Stimulated activated CD8-positive, alpha-beta memory T cell treated with anti-CD3 and anti-CD28 coated beads, Interleukin-7, amount 100 ng/mL, for 4 hours (primary cell): ENCODE measurements at regions not wholly inside any gene's neighbourhood (a gene's known extent, or its start where the extent isn't known, plus 50 kb on each side); places are given as distances from the start of the nearest gene placed in this dataset.
A peak's percentile ranks its signal among the peaks of the same experiment; 100 is the strongest.
"Not testable (repeated sequence)": the region's sequence is repeated elsewhere in the genome, so short reads cannot be mapped to it uniquely, and the experiment has no call there.

Source experiments
- DNase-seq, 2 donors: peaks; one replicate each; pipeline ENCODE4 v3.0.0-alpha.2; 2020; ENCODE audit warnings: low read depth in 2 of 2

GRCh38 chr15:30841639-30842038 is 62.1 kb upstream of the FAN1 start:
- DNase-seq, result not testable (repeated sequence)

- DNase-seq, result peak in 1 of 2 donors; percentile 23
These were observed 60.8 kb upstream of the FAN1 start for GRCh38 chr15:30842798-30843472.

DNA sequence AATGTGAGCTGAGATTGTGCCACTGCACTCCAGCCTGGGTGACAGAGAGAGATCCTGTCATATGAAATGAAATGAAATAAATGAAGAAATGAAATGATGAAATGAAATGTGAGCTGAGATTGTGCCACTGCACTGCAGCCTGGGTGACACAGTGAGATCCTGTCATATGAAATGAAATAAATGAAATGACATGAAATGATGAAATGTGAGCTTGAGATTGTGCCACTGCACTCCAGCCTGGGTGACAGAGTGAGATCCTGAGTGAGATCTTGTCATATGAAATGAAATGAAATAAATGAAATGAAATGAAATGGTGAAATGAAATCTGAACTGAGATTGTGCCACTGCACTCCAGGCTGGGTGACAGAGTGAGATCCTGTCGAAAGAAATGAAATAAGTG is 58.2 kb upstream of the FAN1 start:
- not testable (repeated sequence) for DNase-seq
